ENCODE measurements at regions not wholly inside any gene's neighbourhood (a gene's known extent, or its start where the extent isn't known, plus 50 kb on each side); places are given as distances from the start of the nearest gene placed in this dataset.

DNA sequence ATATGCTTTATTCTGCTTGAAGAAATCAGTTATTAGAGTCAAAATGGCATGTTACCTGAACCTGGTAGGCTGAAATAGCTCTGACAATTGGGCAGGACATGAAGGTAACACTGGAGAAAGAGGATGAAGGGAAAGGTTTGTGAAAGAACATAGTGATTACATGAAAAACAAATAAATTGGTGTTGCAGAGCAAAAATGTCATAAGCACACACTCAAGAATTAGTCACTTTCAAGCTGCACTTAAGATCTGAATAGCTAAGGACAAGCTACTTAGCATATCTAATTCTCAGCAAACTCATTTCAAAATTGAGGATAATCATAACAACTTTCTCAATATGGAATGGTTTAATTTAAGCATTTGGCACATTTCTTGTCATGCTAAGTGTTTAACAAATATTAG is 1398.0 kb upstream of the FLRT2 start:
- TF ChIP-seq POLR2AphosphoS5 (IDR thresholded peaks at IDR 0.05; ENCODE audit: insufficient read depth in 1 of 2, low read depth in 1 of 2) (no peak), CTCF (IDR thresholded peaks at IDR 0.05) (no peak)

All from vagina (tissue), 2 donors.